ENCODE measurements at regions not wholly inside any gene's neighbourhood (a gene's known extent, or its start where the extent isn't known, plus 50 kb on each side); places are given as distances from the start of the nearest gene placed in this dataset.
"Not testable (repeated sequence)": the region's sequence is repeated elsewhere in the genome, so short reads cannot be mapped to it uniquely, and the experiment has no call there.

GRCh38 chr4:123005126-123005525, 82.7 kb upstream of the NUDT6 start:
- TF ChIP-seq CTCF (conservative IDR thresholded peaks at IDR 0.05; ENCODE audit: low read length); EZH2phosphoT487 (IDR thresholded peaks at IDR 0.05; ENCODE audit: borderline replicate concordance): not testable (repeated sequence)

Measured in Loucy (cell line).